Neural crest cell (in vitro differentiated cells): ENCODE measurements at regions not wholly inside any gene's neighbourhood (a gene's known extent, or its start where the extent isn't known, plus 50 kb on each side); places are given as distances from the start of the nearest gene placed in this dataset.

Experiments used
- DNase-seq: peaks from one replicate; pipeline ENCODE4 v3.0.0; 2021; ENCODE audit warnings: low read depth, mixed read lengths, low spot score
- H3K27ac Mint-ChIP-seq: one replicate; pipeline ENCODE4 v1.8.0; 2021; ENCODE audit warnings: mild to moderate bottlenecking, mixed read lengths; ENCODE audit not compliant: unreplicated experiment
- H3K27me3 Mint-ChIP-seq: 2 replicates; pipeline ENCODE4 v1.8.0; 2021; ENCODE audit warnings: low read depth, mild to moderate bottlenecking, mixed read lengths
- H3K36me3 Mint-ChIP-seq: 2 replicates; pipeline ENCODE4 v1.8.0; 2021; ENCODE audit warnings: low read depth, mild to moderate bottlenecking, mixed read lengths
- H3K4me1 Mint-ChIP-seq: 2 replicates; pipeline ENCODE4 v1.8.0; 2021; ENCODE audit warnings: mixed read lengths
- H3K4me3 Mint-ChIP-seq: one replicate; pipeline ENCODE4 v1.8.0; 2021; ENCODE audit warnings: mild to moderate bottlenecking, mixed read lengths
- H3K9me3 Mint-ChIP-seq: 2 replicates; pipeline ENCODE4 v1.8.0; 2021; ENCODE audit warnings: mixed read lengths
- CTCF ChIP-seq: fragments of 200-600 bp; sonication (generic); conservative IDR thresholded peaks from 2 replicates; pipeline ENCODE4 v1.5.0; 2021; ENCODE audit warnings: antibody characterized with exemption, mild to moderate bottlenecking

- H3K4me3 Mint-ChIP-seq = no peak overlapping the region
- H3K4me1 Mint-ChIP-seq = no peaks in the 10 kb centered on the region
- H3K27ac Mint-ChIP-seq = peak overlapping the region; percentile 52
- peak; percentile 85 for TF ChIP-seq CTCF
- H3K27me3 Mint-ChIP-seq = no peaks in the 10 kb centered on the region
- no peaks in the 10 kb centered on the region for H3K36me3 Mint-ChIP-seq
- no peaks in the 10 kb centered on the region for H3K9me3 Mint-ChIP-seq
- DNase-seq = peak; percentile 50
These were observed 148.3 kb upstream of the RPS6KA2 start for GRCh38 chr6:166775180-166775922.

GRCh38 chr6:166774770-166775169 is 147.7 kb upstream of the RPS6KA2 start:
- H3K9me3 Mint-ChIP-seq = no peaks in the 10 kb centered on the region
- no peaks in the 10 kb centered on the region for H3K4me1 Mint-ChIP-seq
- no peaks in the 10 kb centered on the region for H3K36me3 Mint-ChIP-seq
- no peak overlapping the region for H3K4me3 Mint-ChIP-seq
- DNase-seq = no peak
- H3K27me3 Mint-ChIP-seq = no peaks in the 10 kb centered on the region
- no peak for TF ChIP-seq CTCF
- no peak overlapping the region for H3K27ac Mint-ChIP-seq

GRCh38 chr6:166774292-166774691 is 147.2 kb upstream of the RPS6KA2 start:
- no peak for DNase-seq
- no peak overlapping the region for H3K4me3 Mint-ChIP-seq
- no peaks in the 10 kb centered on the region for H3K4me1 Mint-ChIP-seq
- no peak for TF ChIP-seq CTCF
- H3K27ac Mint-ChIP-seq = no peak overlapping the region
- no peaks in the 10 kb centered on the region for H3K9me3 Mint-ChIP-seq
- H3K27me3 Mint-ChIP-seq = no peaks in the 10 kb centered on the region
- no peaks in the 10 kb centered on the region for H3K36me3 Mint-ChIP-seq

- H3K27me3 Mint-ChIP-seq = no peaks in the 10 kb centered on the region
- H3K36me3 Mint-ChIP-seq = no peaks in the 10 kb centered on the region
- no peak for TF ChIP-seq CTCF
- DNase-seq = no peak
- no peak overlapping the region for H3K4me3 Mint-ChIP-seq
- no peak overlapping the region for H3K27ac Mint-ChIP-seq
- H3K9me3 Mint-ChIP-seq = no peaks in the 10 kb centered on the region
- peaks cover 10% of the 10 kb centered on the region for H3K4me1 Mint-ChIP-seq
These were observed 145.5 kb upstream of the RPS6KA2 start for GRCh38 chr6:166772518-166772917.

- Mint-ChIP-seq H3K36me3 (no peaks in the 10 kb centered on the region), H3K4me1 (peaks cover 17% of the 10 kb centered on the region), H3K27me3 (no peaks in the 10 kb centered on the region), H3K4me3 (no peak overlapping the region), H3K9me3 (no peaks in the 10 kb centered on the region), H3K27ac (peak overlapping the region; percentile 67)
- no peak for TF ChIP-seq CTCF
- no peak for DNase-seq
These were observed 144.7 kb upstream of the RPS6KA2 start for GRCh38 chr6:166771701-166772100.
